GM21528 (cell line): ENCODE measurements at regions not wholly inside any gene's neighbourhood (a gene's known extent, or its start where the extent isn't known, plus 50 kb on each side); places are given as distances from the start of the nearest gene placed in this dataset.

ENCODE experiments used
- ATAC-seq: cut with Tn5 transposase; IDR thresholded peaks from one replicate; pipeline ENCODE4 v1.9.1; 2021; ENCODE audit warnings: mild to moderate bottlenecking, moderate library complexity; ENCODE audit not compliant: unreplicated experiment, low FRiP score

GRCh38 chr10:129333706-129334105 lies 133.3 kb upstream of the MGMT start:
- ATAC-seq = no peak

GRCh38 chr10:129334266-129334665 lies 132.8 kb upstream of the MGMT start:
- ATAC-seq = no peak

GRCh38 chr10:129335396-129335795 lies 131.6 kb upstream of the MGMT start:
- ATAC-seq = no peak

GRCh38 chr10:129335942-129336341 lies 131.1 kb upstream of the MGMT start:
- ATAC-seq = no peak

- ATAC-seq = no peak
These were observed 127.8 kb upstream of the MGMT start for GRCh38 chr10:129339191-129339590.

- no peak for ATAC-seq
These were observed 127.2 kb upstream of the MGMT start for GRCh38 chr10:129339841-129340240.

GRCh38 chr10:129341087-129341486 lies 126.0 kb upstream of the MGMT start:
- no peak for ATAC-seq

- no peak for ATAC-seq
These were observed 124.7 kb upstream of the MGMT start for GRCh38 chr10:129342385-129342784.

- no peak for ATAC-seq
These were observed 123.9 kb upstream of the MGMT start for GRCh38 chr10:129343141-129343540.

- no peak for ATAC-seq
These were observed 122.9 kb upstream of the MGMT start for GRCh38 chr10:129344103-129344502.

GRCh38 chr10:129344731-129345355 lies 122.2 kb upstream of the MGMT start:
- no peak for ATAC-seq

GRCh38 chr10:129345763-129346162 lies 121.3 kb upstream of the MGMT start:
- no peak for ATAC-seq

- no peak for ATAC-seq
These were observed 116.4 kb upstream of the MGMT start for GRCh38 chr10:129350690-129351089.

- no peak for ATAC-seq
These were observed 113.9 kb upstream of the MGMT start for GRCh38 chr10:129353101-129353500.

- no peak for ATAC-seq
These were observed 107.0 kb upstream of the MGMT start for GRCh38 chr10:129360046-129360445.

GRCh38 chr10:129361676-129362376 lies 105.2 kb upstream of the MGMT start:
- no peak for ATAC-seq

- ATAC-seq = no peak
These were observed 102.1 kb upstream of the MGMT start for GRCh38 chr10:129364949-129365348.

- ATAC-seq = no peak
These were observed 101.2 kb upstream of the MGMT start for GRCh38 chr10:129365767-129366402.

- no peak for ATAC-seq
These were observed 100.6 kb upstream of the MGMT start for GRCh38 chr10:129366450-129366849.

GRCh38 chr10:129369566-129369965 lies 97.5 kb upstream of the MGMT start:
- ATAC-seq = no peak

GRCh38 chr10:129371541-129371940 lies 95.5 kb upstream of the MGMT start:
- ATAC-seq = no peak

- no peak for ATAC-seq
These were observed 94.9 kb upstream of the MGMT start for GRCh38 chr10:129372172-129372571.
